Glutamatergic neuron (in vitro differentiated cells): ENCODE measurements at regions not wholly inside any gene's neighbourhood (a gene's known extent, or its start where the extent isn't known, plus 50 kb on each side); places are given as distances from the start of the nearest gene placed in this dataset.

Experiments used
- DNase-seq: peaks from one replicate; pipeline ENCODE4 v3.0.0; 2022
- H3K27ac Mint-ChIP-seq: one replicate; pipeline ENCODE4 v1.8.0; 2020; ENCODE audit warnings: mild to moderate bottlenecking, mixed read lengths, inconsistent platforms; ENCODE audit not compliant: unreplicated experiment
- H3K27me3 Mint-ChIP-seq: one replicate; pipeline ENCODE4 v1.8.0; 2020; ENCODE audit warnings: mild to moderate bottlenecking, moderate library complexity, mixed read lengths, inconsistent platforms; ENCODE audit not compliant: unreplicated experiment
- H3K36me3 Mint-ChIP-seq: one replicate; pipeline ENCODE4 v1.8.0; 2020; ENCODE audit warnings: mild to moderate bottlenecking, mixed read lengths, inconsistent platforms; ENCODE audit not compliant: unreplicated experiment
- H3K4me1 Mint-ChIP-seq: one replicate; pipeline ENCODE4 v1.8.0; 2020; ENCODE audit warnings: mild to moderate bottlenecking, low read depth, mixed read lengths, inconsistent platforms; ENCODE audit not compliant: unreplicated experiment
- H3K4me3 Mint-ChIP-seq: one replicate; pipeline ENCODE4 v1.8.0; 2020; ENCODE audit warnings: mild to moderate bottlenecking, mixed read lengths, inconsistent platforms; ENCODE audit not compliant: unreplicated experiment
- H3K9me3 Mint-ChIP-seq: one replicate; pipeline ENCODE4 v1.8.0; 2020; ENCODE audit warnings: mild to moderate bottlenecking, moderate library complexity, mixed read lengths, inconsistent platforms; ENCODE audit not compliant: unreplicated experiment
- CTCF ChIP-seq: fragments of 200-600 bp; sonication (generic); IDR thresholded peaks from one replicate; pipeline ENCODE4 v1.5.0; 2021; ENCODE audit not compliant: partially characterized antibody, unreplicated experiment

- TF ChIP-seq CTCF: no peak
- no peak for DNase-seq
- peaks cover 1% of the 10 kb centered on the region for H3K9me3 Mint-ChIP-seq
- H3K36me3 Mint-ChIP-seq: no peaks in the 10 kb centered on the region
- peaks cover 3% of the 10 kb centered on the region for H3K27me3 Mint-ChIP-seq
- no peaks in the 10 kb centered on the region for H3K4me1 Mint-ChIP-seq
- H3K4me3 Mint-ChIP-seq: no peak overlapping the region
- H3K27ac Mint-ChIP-seq: no peak overlapping the region
These were observed 223.8 kb downstream of the C12orf75 start for GRCh38 chr12:105554223-105554678.

- Mint-ChIP-seq H3K4me3 (no peak overlapping the region), H3K27ac (no peak overlapping the region), H3K9me3 (peaks cover 1% of the 10 kb centered on the region), H3K4me1 (no peaks in the 10 kb centered on the region), H3K27me3 (peaks cover 3% of the 10 kb centered on the region), H3K36me3 (no peaks in the 10 kb centered on the region)
- DNase-seq: no peak
- TF ChIP-seq CTCF: no peak
These were observed 224.4 kb downstream of the C12orf75 start for GRCh38 chr12:105554856-105555255.

GRCh38 chr12:105555556-105556295 lies 225.2 kb downstream of the C12orf75 start:
- Mint-ChIP-seq H3K4me1 (no peaks in the 10 kb centered on the region), H3K9me3 (peaks cover 1% of the 10 kb centered on the region), H3K36me3 (no peaks in the 10 kb centered on the region), H3K27me3 (peaks cover 3% of the 10 kb centered on the region), H3K27ac (no peak overlapping the region), H3K4me3 (no peak overlapping the region)
- no peak for DNase-seq
- no peak for TF ChIP-seq CTCF

GRCh38 chr12:105559310-105559709 lies 228.8 kb downstream of the C12orf75 start:
- DNase-seq: no peak
- Mint-ChIP-seq H3K4me1 (no peaks in the 10 kb centered on the region), H3K4me3 (no peak overlapping the region), H3K9me3 (no peaks in the 10 kb centered on the region), H3K27me3 (peaks cover 3% of the 10 kb centered on the region), H3K27ac (no peak overlapping the region), H3K36me3 (no peaks in the 10 kb centered on the region)
- no peak for TF ChIP-seq CTCF

- Mint-ChIP-seq H3K36me3 (no peaks in the 10 kb centered on the region), H3K4me1 (no peaks in the 10 kb centered on the region), H3K9me3 (no peaks in the 10 kb centered on the region), H3K27me3 (peaks cover 3% of the 10 kb centered on the region), H3K27ac (no peak overlapping the region), H3K4me3 (no peak overlapping the region)
- no peak for TF ChIP-seq CTCF
- DNase-seq: no peak
These were observed 231.2 kb downstream of the C12orf75 start for GRCh38 chr12:105561546-105562198.
